ACHN (cell line): ENCODE measurements at regions not wholly inside any gene's neighbourhood (a gene's known extent, or its start where the extent isn't known, plus 50 kb on each side); places are given as distances from the start of the nearest gene placed in this dataset.
A peak's percentile ranks its signal among the peaks of the same experiment; 100 is the strongest.

Experiments
- DNase-seq: peaks from one replicate; pipeline ENCODE4 v3.0.0-alpha.2; 2015
- in situ Hi-C: cut with HindIII; loops from 2 replicates; pipeline ENCODE4 v1.10.0; 2017; ENCODE audit warnings: low sequenced_read_pairs, low pct_ligation_motif_present, low pct_unique_long_range_greater_than_20kb

DNA sequence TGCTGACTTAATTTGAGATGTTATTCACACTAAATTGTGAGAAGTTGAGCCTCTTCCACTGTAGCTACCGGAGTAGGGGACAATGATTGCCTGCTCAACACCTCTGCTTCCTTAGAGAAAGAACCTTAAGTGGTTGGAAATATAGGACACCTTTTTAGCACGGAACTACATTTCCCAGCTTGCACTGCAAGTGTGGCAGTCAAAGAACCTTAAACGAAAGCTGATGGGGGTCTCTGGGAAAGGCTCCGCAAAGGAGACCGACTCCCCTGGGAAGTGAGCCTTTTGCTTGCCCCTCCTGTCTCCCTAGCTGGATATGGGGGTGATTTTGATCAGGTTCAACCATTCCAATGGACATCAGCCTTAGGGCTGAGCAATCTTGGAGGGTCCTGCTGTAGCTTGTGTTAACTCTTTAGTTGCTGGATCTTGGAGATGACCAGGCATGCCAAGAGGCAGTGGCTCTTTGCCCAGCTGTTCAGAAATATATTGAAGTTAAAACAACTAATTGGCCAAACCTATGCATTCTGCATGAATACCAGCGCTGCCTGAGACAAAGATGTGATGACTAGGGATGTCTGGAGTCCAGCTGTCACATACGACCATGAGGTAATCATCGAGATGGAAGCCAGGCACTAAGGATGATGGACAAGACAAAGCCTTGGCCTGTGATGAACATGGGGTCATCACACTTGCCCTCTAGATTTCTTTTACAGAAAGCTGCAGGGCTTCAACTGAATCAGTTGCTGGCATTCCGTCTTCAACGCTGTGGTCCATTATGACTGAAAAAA is 286.5 kb downstream of the FOXO1 start:
- DNase-seq: no peak
- in situ Hi-C loops: no loop called here

DNA sequence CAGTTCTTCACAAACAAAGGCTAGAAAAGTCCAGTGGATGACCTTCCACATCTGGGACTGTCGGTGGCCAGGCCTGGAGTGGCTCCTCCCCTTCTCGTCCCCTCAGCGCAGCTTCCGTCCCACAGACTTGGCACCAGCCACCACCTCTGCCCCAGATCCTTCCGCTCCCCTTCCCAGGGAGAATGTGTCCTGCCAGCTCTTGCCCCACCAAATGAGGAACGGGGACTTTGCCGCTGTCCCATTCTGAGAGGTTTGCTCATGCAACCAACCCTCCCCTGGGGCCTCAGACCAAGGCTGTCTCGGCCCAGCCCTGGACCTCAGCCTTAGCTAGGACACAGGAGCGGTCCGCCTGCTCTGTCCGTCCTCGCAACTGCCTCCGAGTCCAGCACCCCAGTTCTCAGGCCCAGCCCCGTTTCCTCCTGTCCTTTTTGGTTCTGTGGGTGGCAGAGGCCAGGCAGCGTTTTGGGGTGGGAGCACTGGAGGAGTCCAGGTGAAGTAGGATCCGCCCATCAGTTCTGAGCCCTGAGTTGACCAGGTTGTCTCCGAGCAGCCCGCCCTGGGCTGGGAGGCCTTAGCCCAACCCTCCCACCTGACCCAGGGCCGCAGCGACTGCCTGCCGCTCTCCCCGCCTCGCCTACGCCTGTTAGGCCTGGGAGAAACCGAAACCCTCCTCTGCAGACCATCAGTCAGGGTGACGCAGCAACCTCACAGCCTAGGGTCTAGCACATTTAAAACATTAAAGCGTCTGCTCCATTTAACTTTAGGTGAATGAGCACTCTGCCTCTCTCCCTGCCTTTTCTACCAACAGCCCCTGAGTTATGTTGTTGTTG is 284.3 kb downstream of the FOXO1 start:
- DNase-seq: no peak
- in situ Hi-C loops: no loop called here

- in situ Hi-C loops: no loop called here
- no peak for DNase-seq
Measured at GRCh38 chr13:40383132-40383531, 283.3 kb downstream of the FOXO1 start.

DNA sequence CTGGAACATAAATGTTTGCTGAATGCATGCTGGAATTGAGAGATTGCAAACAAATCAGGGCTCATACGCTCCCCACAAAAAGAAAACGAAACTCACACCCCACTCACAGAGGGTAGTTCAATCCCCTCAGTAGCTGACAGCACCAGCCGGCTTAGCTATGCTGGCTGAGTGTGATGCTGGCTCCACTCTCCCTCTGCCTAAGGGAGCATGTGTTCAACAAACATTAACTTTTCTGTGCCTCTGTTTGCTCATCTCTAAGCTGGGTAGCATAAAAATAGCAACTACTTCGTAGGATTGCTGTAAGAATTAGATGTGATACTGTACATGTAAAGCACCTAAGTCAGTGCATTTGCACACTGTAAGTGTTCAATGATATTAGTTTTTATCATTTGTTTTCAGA is 282.6 kb downstream of the FOXO1 start:
- DNase-seq: no peak
- in situ Hi-C loops: no loop called here

- DNase-seq: no peak
- in situ Hi-C loops: no loop called here
Measured at GRCh38 chr13:40384976-40385857, 281.2 kb downstream of the FOXO1 start.

DNA sequence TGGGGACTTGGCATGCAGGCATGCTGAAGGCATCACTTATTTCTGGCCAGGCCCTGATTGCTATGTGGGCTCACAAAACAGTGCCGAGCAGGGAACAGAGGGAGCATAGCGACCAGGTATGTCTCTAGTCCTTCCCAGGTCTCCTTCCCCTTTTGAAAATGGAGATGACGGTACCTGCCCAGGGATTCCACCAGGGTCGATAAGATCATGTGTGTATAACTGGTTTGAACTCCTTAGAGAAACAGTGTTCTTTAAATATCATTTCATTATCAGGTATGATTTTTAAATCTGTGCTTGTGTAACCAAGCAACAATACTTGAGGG is 280.6 kb downstream of the FOXO1 start:
- in situ Hi-C loops: no loop called here
- no peak for DNase-seq

GRCh38 chr13:40386586-40386985 is 279.9 kb downstream of the FOXO1 start:
- no peak for DNase-seq
- in situ Hi-C loops: no loop called here

DNA sequence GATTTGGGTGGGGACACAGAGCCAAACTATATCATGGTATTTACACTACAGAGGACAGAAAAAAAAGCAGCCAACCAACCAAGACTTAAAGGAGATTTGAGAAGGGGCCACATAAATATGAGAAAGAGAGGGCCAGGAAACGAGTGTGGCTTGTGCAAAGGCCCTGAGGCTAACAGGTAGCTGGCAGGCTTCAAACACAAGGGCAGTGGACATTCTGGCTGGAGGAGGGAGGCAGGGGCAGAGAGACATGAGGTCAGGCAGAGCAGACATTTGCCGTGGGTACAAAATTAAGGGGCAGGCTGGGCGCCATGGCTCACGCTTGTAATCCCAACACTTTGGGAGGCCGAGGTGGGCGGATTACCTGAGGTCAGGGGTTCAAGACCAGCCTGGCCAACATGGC is 278.7 kb downstream of the FOXO1 start:
- in situ Hi-C loops: no loop called here
- no peak for DNase-seq

GRCh38 chr13:40388617-40389016 is 277.8 kb downstream of the FOXO1 start:
- in situ Hi-C loops: no loop called here

GRCh38 chr13:40389081-40389641 is 277.3 kb downstream of the FOXO1 start:
- in situ Hi-C loops: no loop called here
- DNase-seq: no peak

More at GRCh38 chr13:40388617-40389016, 277.8 kb downstream of the FOXO1 start:
- DNase-seq: no peak

- no peak for DNase-seq
- in situ Hi-C loops: no loop called here
Measured at GRCh38 chr13:40390401-40390916, 276.0 kb downstream of the FOXO1 start.

GRCh38 chr13:40391788-40392187 is 274.7 kb downstream of the FOXO1 start:
- in situ Hi-C loops: no loop called here
- DNase-seq: no peak

- in situ Hi-C loops: no loop called here
- DNase-seq: no peak
Measured at GRCh38 chr13:40394304-40394985, 272.0 kb downstream of the FOXO1 start.

DNA sequence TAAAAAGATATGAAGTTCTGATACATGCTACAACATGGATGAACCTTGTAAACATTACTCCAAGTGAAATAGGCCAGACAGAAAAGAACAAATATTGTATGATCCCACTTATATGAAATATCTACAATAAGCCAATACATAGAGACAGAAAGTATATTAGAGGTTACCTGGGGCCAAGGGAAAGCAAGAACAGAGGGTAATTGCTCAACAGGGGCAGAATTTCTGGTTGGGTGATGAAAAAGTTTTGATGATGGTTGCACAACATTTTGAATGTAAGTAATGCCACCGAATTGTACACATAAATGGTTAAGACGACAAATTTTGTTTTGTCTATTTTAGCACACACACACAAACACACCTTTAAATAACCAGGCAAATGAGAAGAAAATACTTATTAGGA is 268.4 kb downstream of the FOXO1 start:
- DNase-seq: no peak
- in situ Hi-C loops: no loop called here

- no peak for DNase-seq
Measured at GRCh38 chr13:40399756-40400155, 266.7 kb downstream of the FOXO1 start.

DNA sequence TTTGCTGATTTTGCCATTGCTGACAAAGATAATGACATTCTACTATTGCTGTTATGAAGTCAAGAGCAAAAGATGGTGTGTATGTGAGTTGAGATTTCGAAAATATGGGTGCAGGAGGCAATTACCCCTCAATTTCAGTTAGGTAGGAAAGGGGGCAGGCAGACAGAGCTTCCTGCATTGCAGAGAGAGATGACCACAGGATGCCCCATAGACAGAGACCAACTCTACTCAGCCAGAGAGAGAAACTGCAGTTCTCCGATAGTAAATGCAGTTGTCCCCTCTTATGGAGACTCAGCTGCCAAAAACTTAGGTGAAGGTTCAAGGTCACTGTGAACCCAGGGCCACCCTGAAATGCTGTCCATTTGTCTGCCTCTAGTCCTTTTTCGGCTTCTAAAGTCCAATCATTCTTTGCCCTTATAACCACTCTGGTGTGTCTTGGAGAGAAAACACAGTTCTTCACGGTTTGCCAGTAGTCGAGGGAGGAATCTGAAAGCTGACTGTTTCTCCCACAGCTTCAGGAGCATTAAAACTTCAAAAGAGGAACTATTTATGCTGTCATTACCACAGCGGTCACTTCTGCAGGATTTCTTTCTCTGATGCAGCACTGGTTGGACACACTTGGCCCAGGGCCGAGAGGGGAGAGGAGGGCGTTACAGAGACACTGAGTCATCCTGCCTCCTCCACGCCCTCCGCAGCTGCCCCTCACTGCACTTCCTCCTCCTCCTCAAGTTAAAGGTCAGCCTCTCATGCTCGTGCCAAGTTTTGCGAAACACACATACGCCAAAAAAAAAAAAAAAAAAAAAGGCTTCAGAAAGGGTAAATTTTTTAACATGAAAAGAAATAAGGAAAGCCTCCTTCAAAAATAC is 264.3 kb downstream of the FOXO1 start:
- in situ Hi-C loops: no loop called here
- peak; percentile 78 for DNase-seq

More at GRCh38 chr13:40399756-40400155, 266.7 kb downstream of the FOXO1 start:
- in situ Hi-C loops: no loop called here

DNA sequence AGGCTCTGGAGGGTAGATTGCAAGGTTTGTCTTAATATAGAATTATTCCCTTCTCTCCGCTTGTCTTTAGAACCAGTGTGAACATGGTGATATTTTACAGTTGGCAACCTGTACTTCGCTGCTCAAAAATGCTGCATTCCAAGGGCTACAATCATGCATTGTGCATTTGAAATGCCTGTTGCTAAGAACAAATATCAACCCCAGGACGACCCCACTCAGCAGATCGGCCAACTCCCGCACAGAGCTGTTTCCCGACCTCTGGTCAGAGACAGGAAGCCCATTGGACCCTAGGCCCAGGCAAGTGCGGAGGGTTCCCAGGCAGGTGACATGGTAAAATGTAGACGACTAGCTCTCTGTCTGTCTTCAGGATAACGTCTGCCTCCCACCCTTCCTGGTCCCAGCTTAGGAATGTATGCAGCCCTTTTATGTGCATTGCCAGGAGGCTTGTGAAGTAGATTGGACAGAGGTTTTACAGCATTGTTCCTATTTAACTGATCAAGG is 263.5 kb downstream of the FOXO1 start:
- in situ Hi-C loops: no loop called here
- peak; percentile 20 for DNase-seq
